ENCODE measurements at regions not wholly inside any gene's neighbourhood (a gene's known extent, or its start where the extent isn't known, plus 50 kb on each side); places are given as distances from the start of the nearest gene placed in this dataset.

DNA sequence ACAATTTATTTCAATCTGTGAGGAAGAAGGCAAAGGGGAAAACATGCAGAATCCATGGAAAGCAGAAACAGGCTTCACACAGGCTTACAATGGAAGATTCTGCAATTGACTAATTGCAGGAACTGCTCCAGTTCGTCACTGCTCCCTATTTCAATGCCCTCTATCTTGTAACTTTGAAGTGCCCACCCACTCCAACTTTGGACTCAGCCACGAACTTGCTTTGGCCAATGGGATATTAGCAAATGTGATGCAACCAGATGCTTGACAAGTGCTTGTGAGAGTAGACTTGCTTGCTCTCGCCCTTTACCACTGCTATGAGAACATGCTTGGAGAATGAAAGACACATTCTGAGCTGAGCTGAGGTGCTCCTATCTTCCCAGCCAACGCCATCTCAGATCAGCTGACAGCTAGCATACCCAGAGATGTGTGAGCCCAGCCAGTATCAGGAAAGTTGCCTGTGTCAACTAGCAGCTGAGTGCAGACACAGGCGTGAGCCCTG is 105.7 kb upstream of the PTCHD1 start:
- TF ChIP-seq, protein P1, sequence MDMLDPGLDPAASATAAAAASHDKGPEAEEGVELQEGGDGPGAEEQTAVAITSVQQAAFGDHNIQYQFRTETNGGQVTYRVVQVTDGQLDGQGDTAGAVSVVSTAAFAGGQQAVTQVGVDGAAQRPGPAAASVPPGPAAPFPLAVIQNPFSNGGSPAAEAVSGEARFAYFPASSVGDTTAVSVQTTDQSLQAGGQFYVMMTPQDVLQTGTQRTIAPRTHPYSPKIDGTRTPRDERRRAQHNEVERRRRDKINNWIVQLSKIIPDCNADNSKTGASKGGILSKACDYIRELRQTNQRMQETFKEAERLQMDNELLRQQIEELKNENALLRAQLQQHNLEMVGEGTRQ (CRISPR knock-in tag; IDR thresholded peaks at IDR 0.05): no peak
- TF ChIP-seq, protein P2, sequence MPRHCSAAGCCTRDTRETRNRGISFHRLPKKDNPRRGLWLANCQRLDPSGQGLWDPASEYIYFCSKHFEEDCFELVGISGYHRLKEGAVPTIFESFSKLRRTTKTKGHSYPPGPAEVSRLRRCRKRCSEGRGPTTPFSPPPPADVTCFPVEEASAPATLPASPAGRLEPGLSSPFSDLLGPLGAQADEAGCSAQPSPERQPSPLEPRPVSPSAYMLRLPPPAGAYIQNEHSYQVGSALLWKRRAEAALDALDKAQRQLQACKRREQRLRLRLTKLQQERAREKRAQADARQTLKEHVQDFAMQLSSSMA (CRISPR knock-in tag; IDR thresholded peaks at IDR 0.05): no peak
- TF ChIP-seq MYC (IDR thresholded peaks at IDR 0.05; ENCODE audit: low read depth, low read length) (no peak), MYC (CRISPR knock-in tag; IDR thresholded peaks at IDR 0.05; ENCODE audit: borderline replicate concordance, low read depth) (no peak), RB1 (IDR thresholded peaks at IDR 0.05; ENCODE audit: low read depth) (no peak), HDAC2 (IDR thresholded peaks at IDR 0.05) (no peak), BRF1 (IDR thresholded peaks at IDR 0.05; ENCODE audit: borderline replicate concordance, extremely low read depth, insufficient read length) (no peak), BCL6 (CRISPR knock-in tag; IDR thresholded peaks at IDR 0.05) (no peak)
- TF ChIP-seq, protein P3, sequence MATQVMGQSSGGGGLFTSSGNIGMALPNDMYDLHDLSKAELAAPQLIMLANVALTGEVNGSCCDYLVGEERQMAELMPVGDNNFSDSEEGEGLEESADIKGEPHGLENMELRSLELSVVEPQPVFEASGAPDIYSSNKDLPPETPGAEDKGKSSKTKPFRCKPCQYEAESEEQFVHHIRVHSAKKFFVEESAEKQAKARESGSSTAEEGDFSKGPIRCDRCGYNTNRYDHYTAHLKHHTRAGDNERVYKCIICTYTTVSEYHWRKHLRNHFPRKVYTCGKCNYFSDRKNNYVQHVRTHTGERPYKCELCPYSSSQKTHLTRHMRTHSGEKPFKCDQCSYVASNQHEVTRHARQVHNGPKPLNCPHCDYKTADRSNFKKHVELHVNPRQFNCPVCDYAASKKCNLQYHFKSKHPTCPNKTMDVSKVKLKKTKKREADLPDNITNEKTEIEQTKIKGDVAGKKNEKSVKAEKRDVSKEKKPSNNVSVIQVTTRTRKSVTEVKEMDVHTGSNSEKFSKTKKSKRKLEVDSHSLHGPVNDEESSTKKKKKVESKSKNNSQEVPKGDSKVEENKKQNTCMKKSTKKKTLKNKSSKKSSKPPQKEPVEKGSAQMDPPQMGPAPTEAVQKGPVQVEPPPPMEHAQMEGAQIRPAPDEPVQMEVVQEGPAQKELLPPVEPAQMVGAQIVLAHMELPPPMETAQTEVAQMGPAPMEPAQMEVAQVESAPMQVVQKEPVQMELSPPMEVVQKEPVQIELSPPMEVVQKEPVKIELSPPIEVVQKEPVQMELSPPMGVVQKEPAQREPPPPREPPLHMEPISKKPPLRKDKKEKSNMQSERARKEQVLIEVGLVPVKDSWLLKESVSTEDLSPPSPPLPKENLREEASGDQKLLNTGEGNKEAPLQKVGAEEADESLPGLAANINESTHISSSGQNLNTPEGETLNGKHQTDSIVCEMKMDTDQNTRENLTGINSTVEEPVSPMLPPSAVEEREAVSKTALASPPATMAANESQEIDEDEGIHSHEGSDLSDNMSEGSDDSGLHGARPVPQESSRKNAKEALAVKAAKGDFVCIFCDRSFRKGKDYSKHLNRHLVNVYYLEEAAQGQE (IDR thresholded peaks at IDR 0.05; ENCODE audit: borderline replicate concordance): no peak
- TF ChIP-seq, protein P3 (CRISPR knock-in tag; IDR thresholded peaks at IDR 0.05; ENCODE audit: low read depth): no peak
